GM06990 (cell line): ENCODE measurements at regions not wholly inside any gene's neighbourhood (a gene's known extent, or its start where the extent isn't known, plus 50 kb on each side); places are given as distances from the start of the nearest gene placed in this dataset.
"Not testable (repeated sequence)": the region's sequence is repeated elsewhere in the genome, so short reads cannot be mapped to it uniquely, and the experiment has no call there.

Source experiments
- DNase-seq: peaks from one replicate; pipeline ENCODE4 v3.0.0-alpha.2; 2011; ENCODE audit not compliant: insufficient read length; ENCODE audit errors: extremely low read depth
- H3K27me3 ChIP-seq: replicated peaks from 2 replicates; pipeline ENCODE4 v1.6.0; 2011; ENCODE audit warnings: low read length; ENCODE audit not compliant: control insufficient read depth, insufficient read depth
- H3K36me3 ChIP-seq: 2 replicates; pipeline ENCODE4 v1.5.1; 2011; ENCODE audit warnings: low read length; ENCODE audit not compliant: control insufficient read depth, insufficient read depth
- H3K4me3 ChIP-seq: replicated peaks from 2 replicates; pipeline ENCODE4 v1.5.1; 2011; ENCODE audit warnings: low read depth, mild to moderate bottlenecking, control low read depth, low read length
- CTCF ChIP-seq: IDR thresholded peaks from 2 replicates; pipeline ENCODE4 v1.5.1; 2011; ENCODE audit warnings: low read length, control low read depth, mild to moderate bottlenecking, inconsistent platforms; ENCODE audit not compliant: insufficient read depth, poor library complexity, severe bottlenecking

- H3K36me3 ChIP-seq, result no peaks in the 10 kb centered on the region
- no peaks in the 10 kb centered on the region; the same call in 1 of the 2 replicates for H3K27me3 ChIP-seq
- no peak for TF ChIP-seq CTCF
- no peak for DNase-seq
- no peak overlapping the region for H3K4me3 ChIP-seq
Measured at GRCh38 chr13:52922961-52923360, 74.5 kb upstream of the PCDH8 start.

- no peak for TF ChIP-seq CTCF
- no peaks in the 10 kb centered on the region for H3K36me3 ChIP-seq
- H3K27me3 ChIP-seq, result no peaks in the 10 kb centered on the region; the same call in 1 of the 2 replicates
- DNase-seq, result peak; percentile 16
- no peak overlapping the region for H3K4me3 ChIP-seq
Measured at GRCh38 chr13:52921194-52921593, 72.8 kb upstream of the PCDH8 start.

GRCh38 chr13:52916486-52916990, 68.1 kb upstream of the PCDH8 start:
- TF ChIP-seq CTCF, result no peak
- H3K27me3 ChIP-seq, result no peaks in the 10 kb centered on the region
- DNase-seq, result no peak
- no peak overlapping the region for H3K4me3 ChIP-seq
- H3K36me3 ChIP-seq, result no peaks in the 10 kb centered on the region

GRCh38 chr13:52911340-52911739, 62.9 kb upstream of the PCDH8 start:
- H3K27me3 ChIP-seq, result no peaks in the 10 kb centered on the region
- TF ChIP-seq CTCF, result no peak
- H3K36me3 ChIP-seq, result no peaks in the 10 kb centered on the region
- no peak for DNase-seq
- H3K4me3 ChIP-seq, result no peak overlapping the region

- H3K27me3 ChIP-seq, DNase-seq, H3K36me3 ChIP-seq, H3K4me3 ChIP-seq: not testable (repeated sequence)
Measured at GRCh38 chr13:52910318-52910717, 61.9 kb upstream of the PCDH8 start.

GRCh38 chr13:52906122-52906903, 57.9 kb upstream of the PCDH8 start:
- DNase-seq, result no peak
- no peaks in the 10 kb centered on the region for H3K36me3 ChIP-seq
- no peak overlapping the region for H3K4me3 ChIP-seq
- TF ChIP-seq CTCF, result no peak
- H3K27me3 ChIP-seq, result no peaks in the 10 kb centered on the region
